ENCODE measurements at regions not wholly inside any gene's neighbourhood (a gene's known extent, or its start where the extent isn't known, plus 50 kb on each side); places are given as distances from the start of the nearest gene placed in this dataset.
"Not testable (repeated sequence)": the region's sequence is repeated elsewhere in the genome, so short reads cannot be mapped to it uniquely, and the experiment has no call there.

- not testable (repeated sequence) for TF ChIP-seq POLR2AphosphoS5 (IDR thresholded peaks at IDR 0.05; ENCODE audit: low read depth); CTCF (IDR thresholded peaks at IDR 0.05; ENCODE audit: insufficient read depth, low read length); GABPA (IDR thresholded peaks at IDR 0.05; ENCODE audit: low read depth); REST (IDR thresholded peaks at IDR 0.05; ENCODE audit: insufficient replicate concordance, low read depth)
Measured at GRCh38 chr17:46442153-46442552, 70.1 kb upstream of the LRRC37A2 start.
